Stimulated activated CD4-positive, alpha-beta T cell treated with anti-CD3 and anti-CD28 coated beads, TNF-alpha, amount 100 ng/mL, for 24 hours (primary cell): ENCODE measurements at regions not wholly inside any gene's neighbourhood (a gene's known extent, or its start where the extent isn't known, plus 50 kb on each side); places are given as distances from the start of the nearest gene placed in this dataset.
"Not testable (repeated sequence)": the region's sequence is repeated elsewhere in the genome, so short reads cannot be mapped to it uniquely, and the experiment has no call there.

Experiments
- DNase-seq, 3 experiments: peaks; one replicate each; pipeline ENCODE4 v3.0.0-alpha.2; 2020; ENCODE audit warnings: low read depth in 3 of 3

- DNase-seq: no peak
Measured at GRCh38 chr1:187878883-187879282, 1050.1 kb downstream of the PLA2G4A start.

GRCh38 chr1:187883356-187883755, 1054.6 kb downstream of the PLA2G4A start:
- no peak for DNase-seq

- DNase-seq: no peak
Measured at GRCh38 chr1:187891993-187892682, 1063.4 kb downstream of the PLA2G4A start.

DNA sequence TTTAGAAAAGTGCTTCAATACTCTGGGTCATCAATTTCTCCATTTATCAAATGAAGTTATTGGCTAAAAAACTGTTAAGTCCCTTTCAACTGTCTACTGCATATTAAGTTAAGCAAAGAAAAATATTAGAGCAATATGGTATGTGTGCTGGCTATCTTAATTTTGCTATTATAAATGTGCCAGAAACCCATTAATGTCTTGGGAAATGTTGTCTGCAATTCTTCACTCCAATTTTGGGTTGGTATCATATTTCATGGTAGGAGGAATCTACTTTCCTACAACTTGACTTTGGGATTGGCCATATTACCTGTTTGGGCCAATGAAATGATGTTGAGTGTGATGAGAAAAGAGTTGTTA, 1063.9 kb downstream of the PLA2G4A start:
- no peak for DNase-seq

DNA sequence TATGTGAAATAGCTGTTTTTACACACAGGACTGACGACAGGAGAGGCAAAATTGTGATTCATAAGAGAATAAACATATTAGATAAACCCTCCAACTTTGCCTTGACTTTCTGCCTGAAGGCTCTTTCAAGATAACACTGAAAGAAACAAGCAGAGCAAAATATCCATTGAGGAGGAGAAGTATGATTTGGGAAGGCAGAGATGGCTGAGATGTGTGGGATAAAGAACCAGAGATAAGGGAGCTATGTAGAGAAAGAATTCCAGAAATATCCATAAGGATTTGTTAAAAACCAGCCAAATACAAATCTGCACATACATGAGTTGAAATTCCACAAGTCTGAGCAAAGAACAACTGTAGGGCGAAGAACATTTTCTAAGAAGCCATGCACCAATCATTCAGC, 1064.7 kb downstream of the PLA2G4A start:
- no peak for DNase-seq

- no peak for DNase-seq
Measured at GRCh38 chr1:187894349-187894748, 1065.6 kb downstream of the PLA2G4A start.

- DNase-seq: no peak
Measured at GRCh38 chr1:187903223-187903622, 1074.5 kb downstream of the PLA2G4A start.

DNA sequence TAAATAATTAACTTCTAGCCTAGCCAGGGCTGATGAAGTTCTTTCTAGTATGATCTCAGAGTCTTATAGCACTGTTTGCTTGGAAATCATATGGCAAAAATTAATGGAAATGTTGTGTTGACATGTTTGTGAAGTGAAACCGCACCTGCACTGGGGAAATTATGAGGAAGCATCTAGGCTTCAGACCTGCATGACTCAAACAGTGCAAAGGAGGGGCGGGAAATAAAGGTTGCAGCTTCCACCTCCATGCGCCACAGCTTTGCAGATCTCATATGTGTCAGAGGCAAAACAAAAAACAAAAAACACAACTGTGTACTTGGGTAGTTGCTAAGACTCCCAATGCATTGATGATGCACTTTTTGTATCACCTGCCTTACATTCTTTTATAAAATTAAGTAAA, 1080.6 kb downstream of the PLA2G4A start:
- no peak for DNase-seq

DNA sequence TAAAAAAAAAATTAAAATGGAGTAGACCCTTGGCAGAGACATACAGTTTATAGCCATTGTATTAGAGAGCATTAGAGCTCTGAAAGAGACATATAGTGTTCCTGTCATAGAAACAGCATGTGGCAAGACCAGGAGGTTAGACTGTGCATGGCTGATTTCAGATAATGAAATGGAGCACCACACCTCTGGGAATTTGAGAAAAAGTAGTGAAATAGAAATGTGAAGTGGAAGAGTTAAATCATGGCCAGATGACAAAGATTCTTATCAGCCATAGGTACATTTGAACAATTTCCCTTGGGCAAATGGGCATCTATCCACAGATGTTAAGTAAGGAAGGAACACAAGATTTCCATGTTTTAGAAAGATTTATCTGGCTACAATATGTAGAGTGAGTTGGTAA, 1083.1 kb downstream of the PLA2G4A start:
- DNase-seq: no peak

DNA sequence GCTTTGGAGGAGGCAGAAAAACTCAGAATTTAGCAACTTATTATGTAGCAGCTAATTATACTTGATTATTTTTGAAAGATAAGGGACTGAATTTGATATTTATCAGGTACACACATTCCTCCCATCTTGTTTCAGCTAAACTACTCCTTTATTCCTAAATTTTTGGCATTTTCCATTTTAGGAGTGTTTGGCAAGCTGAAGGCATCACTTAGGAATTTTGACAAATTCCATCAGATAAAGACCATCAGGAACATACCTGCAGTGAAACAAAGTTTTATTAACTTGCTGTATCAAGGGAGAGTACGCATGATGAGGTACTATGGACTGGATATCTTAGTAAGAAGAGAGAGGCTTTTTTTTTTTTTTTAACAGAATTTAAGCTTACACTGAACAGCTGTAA, 1092.2 kb downstream of the PLA2G4A start:
- DNase-seq: no peak

- no peak for DNase-seq
Measured at GRCh38 chr1:187921426-187921825, 1092.7 kb downstream of the PLA2G4A start.

DNA sequence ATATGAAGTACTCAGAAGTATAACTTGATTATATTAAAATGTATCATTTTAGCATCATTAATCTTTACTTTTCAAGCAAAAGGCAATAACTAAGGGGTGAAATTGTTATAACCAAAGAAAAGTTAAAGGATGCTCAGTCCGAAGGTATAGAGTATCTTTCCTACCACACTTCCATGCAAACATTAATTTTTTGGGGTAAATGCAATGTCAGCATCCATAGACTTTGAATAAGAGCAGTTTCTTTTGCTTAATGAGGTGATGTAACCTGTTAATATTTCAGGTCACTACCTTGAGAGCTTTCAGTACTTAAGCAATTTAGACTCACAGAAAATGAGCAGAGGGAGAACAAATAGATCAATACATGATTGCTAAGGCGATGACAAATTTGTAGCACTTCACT, 1093.5 kb downstream of the PLA2G4A start:
- DNase-seq: no peak

- DNase-seq: no peak
Measured at GRCh38 chr1:187924252-187924651, 1095.5 kb downstream of the PLA2G4A start.

GRCh38 chr1:187928288-187928687, 1099.5 kb downstream of the PLA2G4A start:
- DNase-seq: no peak

DNA sequence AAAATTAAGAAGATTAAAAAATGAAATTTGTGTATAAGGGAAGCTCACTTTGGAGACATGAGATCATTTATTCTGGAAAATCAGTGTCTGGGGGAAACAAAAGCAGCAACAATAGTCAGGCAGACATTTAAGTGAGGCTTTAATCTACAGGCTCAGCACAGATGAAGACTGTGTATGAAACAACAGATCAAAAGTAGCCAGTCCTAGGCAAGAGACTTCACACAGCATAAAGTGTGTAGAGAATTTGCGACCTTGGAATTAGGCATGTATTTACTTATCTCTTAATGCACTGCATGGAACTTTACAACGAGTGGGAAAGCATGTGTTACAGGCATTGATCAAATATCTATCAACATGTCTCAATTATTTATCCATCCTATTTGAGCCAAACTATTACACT, 1099.9 kb downstream of the PLA2G4A start:
- no peak for DNase-seq

GRCh38 chr1:187931776-187932175, 1103.0 kb downstream of the PLA2G4A start:
- no peak for DNase-seq

DNA sequence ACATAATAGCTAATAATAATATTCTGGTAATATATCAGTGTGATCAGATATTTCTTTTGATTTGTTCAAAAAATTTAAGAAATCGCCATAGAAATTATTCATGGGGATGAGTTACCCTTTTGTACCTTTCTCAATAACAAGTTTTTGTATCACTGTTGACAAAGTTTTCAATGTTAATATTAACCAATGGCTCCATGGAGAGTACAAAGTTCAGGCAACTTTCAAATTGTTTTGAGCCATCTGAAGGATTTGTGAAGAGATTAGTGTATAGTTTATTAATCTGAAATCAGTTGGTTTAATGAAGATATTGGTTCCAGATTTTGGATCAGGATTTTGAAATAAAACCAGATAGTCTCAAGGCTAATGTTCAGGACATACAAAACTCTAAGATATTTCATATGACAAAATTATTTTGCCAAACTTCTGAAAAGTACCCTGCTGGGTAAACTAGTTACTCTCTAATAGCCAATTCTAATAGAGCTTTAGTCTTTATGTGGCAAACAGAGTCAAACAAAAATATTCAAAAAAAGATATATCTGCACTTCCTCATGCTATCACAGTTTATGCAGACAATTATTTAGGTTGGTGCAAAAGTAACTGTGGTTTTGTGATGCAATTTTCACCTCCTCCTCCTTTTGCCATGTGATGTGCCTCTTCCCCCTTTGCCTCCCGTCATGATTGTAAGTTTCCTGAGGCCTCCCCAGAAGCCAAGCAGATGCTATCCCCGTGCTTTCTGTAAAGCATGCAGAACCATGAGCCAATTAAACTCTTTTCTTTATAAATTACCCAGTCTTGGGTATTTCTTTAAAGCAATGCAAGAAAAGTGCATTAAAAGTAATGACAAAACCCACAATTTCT, 1105.0 kb downstream of the PLA2G4A start:
- DNase-seq: no peak

DNA sequence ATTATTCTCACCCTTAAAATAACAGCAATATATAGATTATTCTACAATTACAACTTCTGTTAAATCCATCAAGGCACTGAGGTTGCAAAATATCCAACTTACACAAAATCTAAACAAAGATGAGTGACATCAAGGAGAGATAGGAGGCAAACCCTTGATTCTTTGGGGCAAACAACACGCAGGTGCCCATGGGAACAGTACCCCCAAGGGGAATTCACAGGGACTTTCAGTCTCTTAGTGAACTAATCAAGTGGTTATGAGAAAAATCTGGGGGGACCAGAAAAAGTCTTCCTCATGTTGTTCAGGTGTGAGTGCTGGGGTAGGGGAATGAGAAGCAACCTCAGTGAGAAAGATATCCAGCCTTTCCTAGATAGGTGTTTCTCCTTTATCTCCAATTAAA, 1107.9 kb downstream of the PLA2G4A start:
- DNase-seq: no peak

DNA sequence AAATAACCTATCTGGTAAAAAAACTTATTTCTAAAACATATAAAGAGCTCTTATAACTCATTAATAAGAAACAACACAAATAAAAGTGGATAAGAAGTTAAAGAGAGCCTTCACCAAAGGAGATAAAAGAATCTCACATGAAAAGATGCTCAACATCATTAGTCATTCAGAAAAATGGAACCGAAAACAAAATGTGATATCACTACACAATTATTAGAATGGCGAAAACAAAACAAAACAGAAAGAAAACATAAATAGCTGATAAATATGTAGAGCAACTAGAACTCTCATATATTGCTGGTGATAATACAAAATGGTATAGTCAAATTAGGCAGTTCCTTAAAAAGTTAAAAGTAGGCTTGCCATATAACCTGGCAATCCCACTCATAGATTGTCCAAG, 1109.3 kb downstream of the PLA2G4A start:
- DNase-seq: no peak

DNA sequence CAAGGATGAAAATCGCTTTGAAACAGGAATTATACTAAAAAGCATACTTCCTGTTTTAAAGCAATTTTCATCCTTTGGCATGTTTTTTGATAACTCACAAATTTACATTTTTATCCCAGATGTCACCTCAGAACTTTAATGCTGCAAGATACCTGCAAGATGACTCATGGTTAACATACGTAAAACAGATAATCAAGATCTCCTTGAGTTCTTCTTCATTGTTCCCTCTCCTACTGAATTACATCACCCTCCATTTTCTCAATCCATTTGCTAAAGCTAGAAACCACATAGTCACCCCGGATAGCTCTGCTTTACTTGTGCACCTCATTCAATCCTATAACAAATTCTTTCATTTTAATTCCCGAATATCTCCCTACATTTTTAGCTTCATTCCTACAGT, 1114.2 kb downstream of the PLA2G4A start:
- no peak for DNase-seq

DNA sequence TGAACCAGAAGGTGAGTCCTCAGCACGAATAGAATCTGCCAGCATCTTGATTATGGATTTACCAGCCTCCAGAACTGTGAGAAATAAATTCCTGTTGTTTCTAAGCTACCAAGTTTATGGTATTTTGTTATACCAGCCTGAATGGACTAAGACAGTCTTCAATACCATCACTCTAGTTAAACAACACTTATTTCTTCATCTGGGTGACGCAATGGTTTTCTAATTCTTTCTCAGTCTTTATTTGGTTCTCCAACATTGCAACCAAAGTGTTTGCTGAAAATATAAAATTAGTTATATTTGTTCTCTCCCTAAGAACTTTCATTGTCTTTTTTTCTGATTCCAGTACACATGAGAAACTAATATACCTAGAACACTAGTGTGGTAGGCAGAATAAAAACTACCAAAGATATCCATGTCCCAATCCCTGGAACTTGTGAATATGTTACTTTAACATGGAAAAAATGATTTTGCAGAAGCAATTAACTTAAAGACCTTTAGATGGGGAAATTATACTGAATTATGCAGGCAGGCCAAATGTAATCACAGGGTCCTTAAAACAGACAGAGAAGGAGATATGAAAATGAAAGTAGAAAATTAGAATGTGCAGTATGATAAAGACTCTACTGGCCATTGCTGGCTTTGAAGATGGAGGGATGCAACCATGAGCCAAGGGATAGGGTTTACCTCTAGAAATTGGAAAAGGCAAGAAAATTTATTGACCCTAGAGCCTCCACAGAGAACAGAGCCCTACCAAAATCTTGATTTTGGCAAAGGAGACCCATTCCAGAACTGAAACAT, 1115.1 kb downstream of the PLA2G4A start:
- no peak for DNase-seq

- DNase-seq: not testable (repeated sequence)
Measured at GRCh38 chr1:187946661-187947060, 1117.9 kb downstream of the PLA2G4A start.

DNA sequence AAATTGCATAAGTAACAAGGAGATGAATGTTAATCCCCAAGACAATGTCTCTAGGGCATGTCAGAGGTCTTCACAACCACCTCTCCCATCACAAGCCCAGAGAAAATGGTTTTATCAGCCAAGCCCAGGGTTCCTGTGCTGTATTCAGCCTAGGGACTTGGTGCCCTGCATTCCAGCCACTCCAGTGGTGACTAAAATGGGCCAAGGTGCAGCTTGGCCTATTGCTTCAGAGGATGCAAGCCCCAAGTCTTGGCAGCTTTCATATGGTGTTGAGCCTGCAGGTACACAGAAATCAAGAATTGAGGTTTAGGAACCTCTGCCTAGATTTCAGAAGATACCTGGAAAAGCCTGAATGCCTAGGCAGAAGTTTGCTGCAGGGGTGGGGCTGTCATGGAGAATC, 1118.6 kb downstream of the PLA2G4A start:
- no peak for DNase-seq
